ENCODE measurements at regions not wholly inside any gene's neighbourhood (a gene's known extent, or its start where the extent isn't known, plus 50 kb on each side); places are given as distances from the start of the nearest gene placed in this dataset.
"Not testable (repeated sequence)": the region's sequence is repeated elsewhere in the genome, so short reads cannot be mapped to it uniquely, and the experiment has no call there.

DNA sequence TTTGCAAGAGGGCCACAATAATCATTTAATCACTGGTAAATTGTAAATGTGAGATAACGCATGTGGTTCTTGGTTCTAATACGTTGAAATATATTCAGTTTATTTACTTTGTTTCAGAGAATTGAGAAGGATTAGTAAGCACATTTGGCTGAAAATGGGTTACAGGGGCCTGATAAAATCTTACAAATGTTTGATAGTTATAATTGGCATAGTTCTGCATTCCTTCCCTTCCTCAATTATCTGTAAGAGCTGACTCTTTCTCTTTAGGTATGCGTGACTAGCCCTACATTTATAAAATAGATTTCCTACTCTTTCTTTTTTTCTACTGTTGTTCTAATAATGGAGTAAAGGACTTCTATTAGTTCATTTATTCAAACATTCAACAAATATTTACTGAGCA, 685.2 kb downstream of the NUP35 start:
- DNase-seq: no peak

DNA sequence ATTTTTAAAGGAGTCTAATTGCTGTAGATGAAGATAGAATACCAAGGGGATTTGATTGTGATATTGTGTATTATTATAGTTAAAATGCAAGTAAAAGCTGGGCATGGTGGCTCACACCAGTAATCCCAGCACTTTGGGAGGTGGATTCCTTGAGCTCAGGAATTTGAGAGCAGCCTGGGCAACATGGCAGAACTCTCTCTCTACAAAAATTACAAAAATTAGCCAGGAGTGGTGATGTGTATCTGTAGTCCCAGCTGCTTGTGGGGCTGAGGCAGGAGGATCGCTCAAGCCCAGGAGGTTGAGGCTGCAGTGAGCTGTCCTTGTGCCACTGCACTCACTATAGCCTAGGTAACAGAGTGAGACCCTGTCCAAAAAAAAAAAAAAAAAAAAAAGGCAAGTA, 687.0 kb downstream of the NUP35 start:
- no peak for DNase-seq

GRCh38 chr2:183812091-183812490, 687.8 kb downstream of the NUP35 start:
- DNase-seq: no peak

- DNase-seq: no peak
These were observed 701.5 kb downstream of the NUP35 start for GRCh38 chr2:183825710-183826109.

- DNase-seq: no peak
These were observed 705.7 kb downstream of the NUP35 start for GRCh38 chr2:183829931-183830330.

- no peak for DNase-seq
These were observed 712.9 kb downstream of the NUP35 start for GRCh38 chr2:183837157-183837556.

DNA sequence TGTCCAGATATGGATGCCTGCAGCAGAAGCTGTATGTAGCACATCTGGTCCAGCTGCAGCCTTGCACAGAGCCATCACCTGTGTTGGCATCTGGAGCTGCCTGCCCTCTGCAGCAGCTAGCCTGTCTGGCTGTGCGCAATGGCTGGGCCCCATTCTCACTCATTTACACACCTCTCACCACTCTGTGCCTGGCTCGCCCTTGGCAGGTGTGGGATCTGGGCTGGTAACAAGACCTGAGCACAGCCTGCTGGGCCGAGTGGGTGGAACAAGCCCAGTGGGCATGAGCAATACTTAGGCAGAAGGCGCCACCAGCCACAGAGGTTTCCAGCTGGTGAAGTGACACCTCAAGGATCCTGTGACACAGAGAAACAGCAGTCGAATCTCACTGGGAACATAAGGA, 714.1 kb downstream of the NUP35 start:
- DNase-seq: no peak

DNA sequence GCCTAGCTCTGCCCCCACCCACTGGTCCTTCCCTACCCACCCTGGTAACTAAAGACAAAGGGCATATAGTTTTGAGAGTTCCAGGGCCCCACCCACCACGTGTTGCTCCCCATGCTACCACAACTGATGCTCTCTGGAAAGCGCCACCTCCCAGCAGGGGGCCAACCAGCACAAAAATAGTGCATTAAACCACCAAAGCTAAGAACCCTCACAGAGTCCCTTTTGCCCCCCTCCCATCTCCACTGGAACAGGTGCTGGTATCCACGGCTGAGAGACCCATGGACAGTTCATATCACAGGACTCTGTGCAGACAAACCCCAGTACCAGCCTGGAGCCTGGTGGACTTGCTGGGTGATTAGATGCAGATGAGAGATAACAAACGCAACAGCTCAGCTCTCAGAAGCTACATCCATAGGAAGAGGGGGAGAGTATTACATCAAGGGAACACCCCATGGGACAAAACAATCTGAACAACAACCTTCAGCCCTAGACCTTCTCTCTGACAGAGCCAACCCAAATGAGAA, 715.9 kb downstream of the NUP35 start:
- DNase-seq: no peak

DNA sequence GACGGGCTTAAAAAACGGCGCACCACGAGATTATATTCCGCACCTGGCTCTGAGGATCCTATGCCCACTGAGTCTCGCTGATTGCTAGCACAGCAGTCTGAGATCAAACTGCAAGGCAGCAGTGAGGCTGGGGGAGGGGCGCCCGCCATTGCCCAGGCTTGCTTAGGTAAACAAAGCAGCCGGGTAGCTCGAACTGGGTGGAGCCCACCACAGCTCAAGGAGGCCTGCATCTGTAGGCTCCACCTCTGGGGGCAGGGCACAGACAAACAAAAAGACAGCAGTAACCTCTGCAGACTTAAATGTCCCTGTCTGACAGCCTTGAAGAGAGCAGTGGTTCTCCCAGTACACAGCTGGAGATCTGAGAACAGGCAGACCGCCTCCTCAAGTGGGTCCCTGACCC, 725.6 kb downstream of the NUP35 start:
- not testable (repeated sequence) for DNase-seq

GRCh38 chr2:183859129-183859528, 734.9 kb downstream of the NUP35 start:
- no peak for DNase-seq

DNA sequence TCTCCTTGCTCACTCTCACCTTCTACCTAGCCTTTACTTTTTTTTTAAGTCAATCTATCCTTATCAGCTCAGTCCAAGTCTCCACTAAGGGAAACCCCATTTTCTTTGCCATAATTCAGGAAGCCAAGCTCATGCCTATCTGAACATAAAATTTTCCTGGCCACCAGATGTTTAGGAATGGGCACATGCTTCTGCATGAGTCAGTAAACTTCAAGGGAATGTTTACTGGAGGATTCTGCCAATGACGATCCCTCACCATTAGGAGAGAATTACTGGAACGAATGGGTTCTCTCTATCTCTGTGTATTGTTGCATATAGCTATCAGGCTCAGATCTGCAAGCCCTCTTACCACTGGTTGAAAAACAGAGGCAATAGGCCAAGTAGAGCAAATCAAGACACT, 731.7 kb upstream of the ZNF804A start:
- no peak for DNase-seq

GRCh38 chr2:183867206-183867605, 731.1 kb upstream of the ZNF804A start:
- no peak for DNase-seq

DNA sequence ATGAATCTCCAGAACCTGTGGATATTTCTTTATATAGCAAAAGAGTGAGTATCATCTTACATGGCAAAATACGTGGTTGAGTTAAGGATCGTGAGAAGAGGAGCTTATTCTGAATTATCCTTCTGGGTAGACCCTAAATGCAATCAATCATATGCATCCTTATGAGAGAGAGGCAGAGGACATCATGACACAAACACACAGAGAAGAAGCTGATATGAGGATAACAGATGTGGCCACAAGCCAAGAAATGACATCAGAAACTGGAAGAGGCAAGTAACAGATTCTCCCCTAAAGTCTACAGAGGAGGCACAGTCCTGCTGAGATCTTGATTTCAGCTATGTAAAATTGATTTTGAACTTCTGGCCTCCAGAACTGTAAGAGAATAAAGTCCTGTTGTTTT, 730.2 kb upstream of the ZNF804A start:
- no peak for DNase-seq

- no peak for DNase-seq
These were observed 729.6 kb upstream of the ZNF804A start for GRCh38 chr2:183868707-183869106.

DNA sequence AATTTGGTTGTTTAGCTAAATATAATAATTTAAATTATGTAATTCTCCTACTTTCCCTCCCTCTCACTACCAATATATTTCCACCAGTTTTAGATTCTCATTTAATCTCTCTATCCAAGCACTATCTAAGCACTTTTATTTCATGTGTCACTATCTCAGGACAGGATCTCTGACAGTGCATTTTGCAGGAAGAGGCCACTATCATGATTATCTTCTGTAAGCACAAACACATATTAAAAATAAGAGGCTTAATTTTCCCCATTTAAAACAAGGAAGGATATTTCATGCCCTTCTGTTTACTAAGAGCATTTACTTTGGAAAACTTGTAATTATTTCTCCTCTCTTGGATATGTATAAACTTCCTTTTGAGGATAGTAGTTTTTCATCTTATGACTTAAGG, 726.2 kb upstream of the ZNF804A start:
- no peak for DNase-seq

DNA sequence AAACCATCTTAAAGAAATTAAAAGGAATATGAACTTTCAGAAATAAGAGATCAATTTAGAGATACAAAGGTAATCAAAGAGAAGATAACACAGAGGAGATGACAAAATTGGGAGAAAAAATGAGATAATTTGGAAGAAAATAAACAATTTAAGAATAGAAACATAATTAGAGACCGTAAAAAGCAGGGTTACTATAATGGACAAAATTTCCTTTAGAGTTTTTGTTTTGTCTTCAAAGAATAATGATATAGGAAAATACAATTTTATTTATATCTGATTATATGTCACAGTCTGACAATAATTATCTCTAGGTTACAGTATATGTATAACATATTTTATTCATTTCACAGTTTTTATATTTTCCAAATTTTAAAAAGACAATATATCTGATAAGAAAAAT, 716.4 kb upstream of the ZNF804A start:
- DNase-seq: no peak

DNA sequence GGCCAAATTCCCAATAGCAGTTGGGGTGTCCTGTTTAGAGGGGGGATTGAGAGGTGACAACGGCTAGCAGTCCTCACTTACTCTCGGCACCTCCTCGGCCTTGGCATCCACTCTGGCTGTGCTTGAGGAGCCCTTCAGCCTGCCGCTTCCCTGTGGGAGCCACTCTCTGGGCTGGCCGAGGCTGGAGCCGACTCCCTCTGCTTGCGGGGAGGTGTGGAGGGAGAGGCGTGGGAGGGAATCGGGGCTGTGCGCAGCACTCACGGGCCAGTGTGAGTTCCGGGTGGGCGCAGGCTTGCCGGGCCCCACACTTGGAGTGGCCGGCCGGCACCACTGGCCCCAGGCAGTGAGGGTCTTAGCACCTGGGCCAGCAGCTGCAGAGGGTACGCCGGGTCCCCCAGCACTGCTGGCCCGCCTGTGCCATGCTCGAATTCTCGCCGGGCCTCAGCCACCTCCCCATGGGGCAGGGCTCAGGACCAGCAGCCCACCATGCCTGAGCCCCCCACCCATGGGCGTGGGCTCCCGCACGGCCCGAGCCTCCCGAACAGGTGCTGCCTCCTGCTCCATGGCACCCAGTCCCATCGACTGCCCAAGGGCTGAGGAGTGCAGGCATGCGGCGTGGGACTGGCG, 705.9 kb upstream of the ZNF804A start:
- no peak for DNase-seq

DNA sequence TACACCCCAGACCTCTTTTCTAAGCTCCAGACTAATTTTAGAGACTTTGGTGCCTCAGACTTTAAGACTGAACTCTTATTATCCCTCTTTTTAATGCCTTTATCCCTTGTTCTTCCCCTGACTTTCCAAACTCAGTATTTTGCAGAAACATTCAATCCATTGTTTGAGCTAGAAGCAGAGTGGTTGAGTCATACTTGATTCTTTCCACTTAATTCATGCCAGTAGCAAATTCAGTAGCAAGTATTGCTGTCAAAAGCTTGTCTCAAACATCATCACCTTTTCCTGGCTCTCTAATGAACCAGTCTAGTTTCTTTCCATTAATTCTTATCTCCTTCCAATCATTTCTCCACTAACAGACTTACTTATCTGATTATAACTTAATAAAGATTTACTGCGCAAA, 699.7 kb upstream of the ZNF804A start:
- DNase-seq: no peak

- no peak for DNase-seq
These were observed 696.4 kb upstream of the ZNF804A start for GRCh38 chr2:183901931-183902330.

DNA sequence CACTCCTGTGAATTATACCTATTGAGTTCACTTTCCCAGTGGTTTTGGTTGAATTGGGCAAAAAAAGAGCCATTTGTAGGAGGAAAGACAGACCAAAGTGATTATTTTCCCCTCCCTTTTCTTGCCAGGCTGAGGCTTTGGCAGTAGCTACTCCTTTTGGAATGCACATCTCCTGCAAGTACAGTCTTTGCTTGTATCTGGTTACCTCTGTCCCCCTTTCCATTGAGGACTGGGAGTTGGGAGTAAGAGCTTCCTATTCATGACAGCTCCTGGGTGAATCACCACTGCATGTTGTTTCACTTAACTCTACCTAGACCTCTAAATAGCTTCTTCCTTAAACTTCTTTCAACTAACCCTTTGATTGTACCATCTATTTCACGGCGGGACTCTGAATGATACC, 695.3 kb upstream of the ZNF804A start:
- DNase-seq: no peak

GRCh38 chr2:183916041-183916440, 682.3 kb upstream of the ZNF804A start:
- not testable (repeated sequence) for DNase-seq

GRCh38 chr2:183919167-183919566, 679.2 kb upstream of the ZNF804A start:
- no peak for DNase-seq

GRCh38 chr2:183919926-183920325, 678.4 kb upstream of the ZNF804A start:
- DNase-seq: no peak

GRCh38 chr2:183925281-183925680, 673.0 kb upstream of the ZNF804A start:
- no peak for DNase-seq

- no peak for DNase-seq
These were observed 671.9 kb upstream of the ZNF804A start for GRCh38 chr2:183926433-183926832.
